GM18951 (cell line): ENCODE measurements at regions not wholly inside any gene's neighbourhood (a gene's known extent, or its start where the extent isn't known, plus 50 kb on each side); places are given as distances from the start of the nearest gene placed in this dataset.

Experiments used
- POLR2A ChIP-seq: IDR thresholded peaks from 4 replicates; pipeline ENCODE4 v1.6.1; 2011; ENCODE audit warnings: mild to moderate bottlenecking; ENCODE audit not compliant: insufficient read length, insufficient read depth; ENCODE audit errors: extremely low read depth
- in situ Hi-C: fragments of 300-500 bp; cut with MboI; formaldehyde crosslinking; loops from one replicate; pipeline ENCODE4 v1.12.0; 2022; ENCODE audit warnings: low sequenced_read_pairs, mixed read lengths, inconsistent platforms; ENCODE audit not compliant: unreplicated experiment

- no peak for TF ChIP-seq POLR2A
- in situ Hi-C loops, result no loop called here
Measured at GRCh38 chr16:73355981-73356380, 308.1 kb upstream of the ZFHX3 start.

DNA sequence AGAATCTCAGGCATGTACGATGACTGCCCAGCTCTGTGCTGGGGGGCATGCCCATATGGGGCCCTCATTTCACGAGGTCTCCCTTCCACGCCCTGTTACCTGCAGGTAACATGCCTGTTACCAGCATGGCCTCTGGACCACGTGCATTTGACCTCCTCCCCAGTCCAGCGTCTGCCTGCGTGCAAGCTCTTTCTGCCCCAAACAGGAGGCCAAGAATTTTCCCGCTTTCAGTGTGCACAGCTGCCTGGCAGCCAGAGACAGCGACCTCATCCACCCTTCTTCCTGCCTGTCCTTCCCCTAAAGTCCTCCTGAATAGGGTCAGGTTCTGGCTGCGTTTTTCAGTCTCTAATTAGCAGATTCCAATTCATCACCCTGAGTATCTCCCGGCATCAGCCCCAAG lies 306.5 kb upstream of the ZFHX3 start:
- no peak for TF ChIP-seq POLR2A
- in situ Hi-C loops, result no loop called here

DNA sequence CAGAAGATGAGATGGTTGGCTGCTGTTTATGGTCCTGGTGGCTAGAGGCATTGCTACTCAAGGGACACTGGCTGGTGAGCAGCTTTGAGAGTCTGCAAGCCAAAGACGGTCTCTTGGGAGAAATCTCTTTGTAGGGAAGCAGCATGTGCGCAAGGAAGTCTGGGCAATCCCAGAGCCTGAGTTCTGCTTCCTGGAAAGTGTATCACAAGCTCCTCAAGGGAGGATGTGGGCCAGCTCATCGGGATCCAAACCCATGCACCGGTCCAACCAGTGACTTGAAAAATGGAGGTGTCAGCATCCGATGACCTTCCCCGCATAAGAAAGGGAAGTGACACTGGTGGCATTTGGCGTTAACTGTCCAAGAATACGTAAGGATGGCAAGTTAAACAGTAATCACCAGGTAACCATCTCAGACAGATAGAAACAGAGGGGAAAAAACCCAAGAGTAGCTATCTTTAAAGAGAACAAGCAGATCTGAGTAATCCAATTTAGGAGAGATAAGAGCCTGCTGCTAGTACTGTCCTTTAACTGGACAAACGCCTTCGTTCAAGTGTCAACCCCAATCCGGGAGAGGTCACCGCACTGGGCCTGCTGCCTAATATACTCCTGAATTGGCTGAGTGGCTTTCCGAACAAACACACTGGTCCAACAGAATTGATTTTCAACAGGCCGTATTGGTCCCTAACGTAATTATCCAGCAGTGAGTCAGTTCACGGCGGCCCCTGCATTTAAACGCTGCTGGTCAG lies 303.0 kb upstream of the ZFHX3 start:
- in situ Hi-C loops, result no loop called here
- no peak for TF ChIP-seq POLR2A

DNA sequence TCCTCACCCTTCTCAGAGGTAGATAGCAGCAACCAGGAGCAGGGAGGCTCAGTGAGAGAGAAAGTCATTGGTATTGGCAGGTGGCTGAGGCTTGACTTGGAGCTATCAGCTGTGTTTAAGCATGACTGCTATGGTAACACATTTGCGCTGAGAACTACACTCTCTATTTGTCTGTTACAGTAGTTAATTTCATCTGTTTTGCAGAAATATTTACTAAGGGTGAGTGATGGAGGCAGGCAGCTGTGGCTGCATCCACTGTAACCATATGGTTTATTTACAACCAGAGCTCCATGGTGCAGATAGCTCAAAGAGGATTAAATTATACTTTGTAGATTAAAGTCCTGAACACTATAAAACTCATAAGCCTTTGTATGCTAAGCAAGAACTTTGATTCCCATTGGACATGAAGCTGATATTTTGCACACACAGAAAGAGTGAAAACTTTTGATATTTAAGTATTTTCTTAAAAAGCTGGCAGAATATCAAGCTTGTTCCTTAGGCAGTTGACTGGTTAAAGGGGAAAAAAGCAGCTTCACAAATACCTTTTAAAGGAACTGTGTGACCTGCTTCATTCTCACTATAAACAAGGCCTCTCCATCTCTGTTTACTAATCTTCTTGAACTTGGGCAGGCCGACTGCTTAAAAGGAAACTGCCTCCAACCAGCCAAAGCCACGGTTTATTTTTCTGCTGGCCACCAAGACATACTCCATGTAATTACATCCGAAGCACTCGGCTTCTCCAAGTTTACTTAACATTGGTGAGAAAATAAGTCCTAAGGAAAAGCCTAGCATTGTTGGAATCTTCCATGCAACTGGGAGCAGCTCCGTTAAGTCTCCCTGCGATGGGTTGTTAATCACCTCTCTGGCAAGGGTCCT lies 299.8 kb upstream of the ZFHX3 start:
- TF ChIP-seq POLR2A, result no peak
- in situ Hi-C loops, result no loop called here

- no peak for TF ChIP-seq POLR2A
- in situ Hi-C loops, result no loop called here
Measured at GRCh38 chr16:73339821-73340220, 291.9 kb upstream of the ZFHX3 start.

- TF ChIP-seq POLR2A, result no peak
- in situ Hi-C loops, result no loop called here
Measured at GRCh38 chr16:73337373-73338296, 289.7 kb upstream of the ZFHX3 start.

- no peak for TF ChIP-seq POLR2A
- in situ Hi-C loops, result no loop called here
Measured at GRCh38 chr16:73329358-73330286, 281.7 kb upstream of the ZFHX3 start.

GRCh38 chr16:73326770-73327470 lies 279.0 kb upstream of the ZFHX3 start:
- in situ Hi-C loops, result no loop called here
- no peak for TF ChIP-seq POLR2A

DNA sequence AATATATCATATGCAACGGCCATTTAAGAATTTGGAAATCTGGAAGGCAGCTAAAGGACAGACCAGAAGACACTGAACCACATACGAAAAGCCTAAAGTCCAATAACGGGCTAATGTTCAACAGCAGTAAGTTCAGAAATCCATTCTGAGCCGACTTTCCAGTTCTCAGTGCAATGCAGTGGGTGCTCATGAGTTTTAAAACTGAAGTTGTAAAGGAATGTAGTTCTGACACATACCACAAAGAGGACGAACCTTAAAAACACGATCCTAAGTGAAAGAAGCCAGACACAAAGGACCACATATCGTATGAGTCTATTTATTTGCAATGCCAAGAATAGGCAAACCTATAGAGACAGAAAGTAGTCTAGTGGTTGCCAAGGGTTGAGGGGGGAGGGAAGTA lies 278.3 kb upstream of the ZFHX3 start:
- no peak for TF ChIP-seq POLR2A
- in situ Hi-C loops, result no loop called here

DNA sequence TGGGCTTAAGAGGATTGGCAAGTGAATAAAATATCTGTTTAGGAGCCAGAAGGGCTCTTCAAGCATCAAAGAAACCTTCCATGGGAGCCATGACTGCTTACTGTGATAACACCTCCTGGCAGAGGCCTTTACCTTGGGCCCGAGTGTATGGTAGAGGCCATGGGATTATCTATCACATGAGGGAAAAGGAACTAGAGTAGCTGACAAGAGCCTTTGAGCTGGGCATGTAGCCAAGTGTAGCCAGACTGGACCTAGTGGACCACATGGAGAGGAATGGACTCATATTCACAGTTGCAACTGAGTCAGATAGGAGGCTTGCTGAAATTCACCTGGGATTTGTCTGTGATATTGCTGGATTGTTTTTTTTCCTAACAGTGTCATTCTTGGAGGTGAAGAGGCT lies 276.0 kb upstream of the ZFHX3 start:
- TF ChIP-seq POLR2A, result no peak
- in situ Hi-C loops, result no loop called here

GRCh38 chr16:73322856-73323255 lies 274.9 kb upstream of the ZFHX3 start:
- TF ChIP-seq POLR2A, result no peak

More at GRCh38 chr16:73322856-73323255, 274.9 kb upstream of the ZFHX3 start:
- in situ Hi-C loops, result no loop called here
